Anterior cingulate cortex (tissue), 58 donors: ENCODE measurements at regions not wholly inside any gene's neighbourhood (a gene's known extent, or its start where the extent isn't known, plus 50 kb on each side); places are given as distances from the start of the nearest gene placed in this dataset.
A peak's percentile ranks its signal among the peaks of the same experiment; 100 is the strongest.

Source experiments
- DNase-seq, 58 donors: peaks; one replicate each; lab custom pipeline; 2025; lab: John Stamatoyannopoulos, UW

GRCh38 chr10:59557052-59557451 is 152.6 kb downstream of the SLC16A9 start:
- no peak for DNase-seq

- peak in 12 of 58 donors; percentile 4 to 43 (median 8) for DNase-seq
Observed at GRCh38 chr10:59553162-59553900, 156.3 kb downstream of the SLC16A9 start.

GRCh38 chr10:59550061-59550460 is 159.6 kb downstream of the SLC16A9 start:
- no peak for DNase-seq

- no peak for DNase-seq
Observed at GRCh38 chr10:59538623-59539022, 171.0 kb downstream of the SLC16A9 start.

GRCh38 chr10:59537501-59537900 is 172.1 kb downstream of the SLC16A9 start:
- DNase-seq = no peak

- DNase-seq = no peak
Observed at GRCh38 chr10:59536167-59537014, 173.3 kb downstream of the SLC16A9 start.

- no peak for DNase-seq
Observed at GRCh38 chr10:59524348-59524747, 162.0 kb upstream of the FAM13C start.

GRCh38 chr10:59523851-59524250 is 161.5 kb upstream of the FAM13C start:
- no peak for DNase-seq

- DNase-seq = peak in 32 of 58 donors; percentile 2 to 82 (median 25)
Observed at GRCh38 chr10:59517996-59518395, 155.6 kb upstream of the FAM13C start.

GRCh38 chr10:59517341-59517899 is 155.1 kb upstream of the FAM13C start:
- peak in 1 of 58 donors; percentile 30 for DNase-seq

- peak in 2 of 58 donors; percentile 3 to 31 for DNase-seq
Observed at GRCh38 chr10:59513558-59513957, 151.2 kb upstream of the FAM13C start.

- no peak for DNase-seq
Observed at GRCh38 chr10:59512951-59513350, 150.6 kb upstream of the FAM13C start.

GRCh38 chr10:59508956-59509355 is 146.6 kb upstream of the FAM13C start:
- no peak for DNase-seq

GRCh38 chr10:59508296-59508695 is 145.9 kb upstream of the FAM13C start:
- DNase-seq = no peak

GRCh38 chr10:59505926-59506325 is 143.6 kb upstream of the FAM13C start:
- no peak for DNase-seq

GRCh38 chr10:59499460-59499859 is 137.1 kb upstream of the FAM13C start:
- DNase-seq = no peak

- DNase-seq = no peak
Observed at GRCh38 chr10:59493017-59493416, 130.7 kb upstream of the FAM13C start.

GRCh38 chr10:59479426-59479825 is 117.1 kb upstream of the FAM13C start:
- DNase-seq = no peak

- DNase-seq = no peak
Observed at GRCh38 chr10:59470570-59470969, 108.2 kb upstream of the FAM13C start.

- DNase-seq = peak in 19 of 58 donors; percentile 0 to 67 (median 8)
Observed at GRCh38 chr10:59465088-59465487, 102.7 kb upstream of the FAM13C start.

GRCh38 chr10:59464483-59464882 is 102.1 kb upstream of the FAM13C start:
- no peak for DNase-seq
